Fibroblast of villous mesenchyme (primary cell): ENCODE measurements at regions not wholly inside any gene's neighbourhood (a gene's known extent, or its start where the extent isn't known, plus 50 kb on each side); places are given as distances from the start of the nearest gene placed in this dataset.

Source experiments
- DNase-seq: peaks from one replicate; pipeline ENCODE4 v3.0.0-alpha.2; 2010; ENCODE audit warnings: low read depth
- H3K4me3 ChIP-seq: 2 replicates; pipeline ENCODE4 v1.5.1; 2011; ENCODE audit warnings: low read depth, mild to moderate bottlenecking, low read length
- TF ChIP-seq, protein P1 (sequence below): IDR thresholded peaks from 2 replicates; pipeline ENCODE4 v1.5.1; 2012; ENCODE audit warnings: low read depth, mild to moderate bottlenecking, low read length; ENCODE audit not compliant: insufficient read depth

DNA sequence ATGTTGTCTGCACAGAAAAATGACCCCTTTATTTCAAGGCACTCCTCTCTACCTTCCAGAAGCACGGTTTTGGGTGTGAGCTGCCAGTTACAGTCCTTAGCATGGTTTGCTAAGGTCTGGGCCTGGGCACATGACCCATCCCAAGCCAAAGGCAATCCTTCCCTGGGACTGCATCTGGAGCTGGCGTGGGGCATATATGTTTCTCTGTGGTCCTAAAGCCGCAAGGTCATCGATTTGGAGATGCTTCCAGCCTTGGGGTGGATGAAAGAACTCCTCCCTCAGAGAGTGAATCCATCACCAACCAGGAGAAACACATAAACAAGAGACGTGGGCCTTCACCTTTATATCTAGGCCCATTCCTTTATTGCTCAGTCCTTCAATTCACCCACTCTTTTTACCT, 50.1 kb upstream of the IGFBP3 start:
- TF ChIP-seq, protein P1, sequence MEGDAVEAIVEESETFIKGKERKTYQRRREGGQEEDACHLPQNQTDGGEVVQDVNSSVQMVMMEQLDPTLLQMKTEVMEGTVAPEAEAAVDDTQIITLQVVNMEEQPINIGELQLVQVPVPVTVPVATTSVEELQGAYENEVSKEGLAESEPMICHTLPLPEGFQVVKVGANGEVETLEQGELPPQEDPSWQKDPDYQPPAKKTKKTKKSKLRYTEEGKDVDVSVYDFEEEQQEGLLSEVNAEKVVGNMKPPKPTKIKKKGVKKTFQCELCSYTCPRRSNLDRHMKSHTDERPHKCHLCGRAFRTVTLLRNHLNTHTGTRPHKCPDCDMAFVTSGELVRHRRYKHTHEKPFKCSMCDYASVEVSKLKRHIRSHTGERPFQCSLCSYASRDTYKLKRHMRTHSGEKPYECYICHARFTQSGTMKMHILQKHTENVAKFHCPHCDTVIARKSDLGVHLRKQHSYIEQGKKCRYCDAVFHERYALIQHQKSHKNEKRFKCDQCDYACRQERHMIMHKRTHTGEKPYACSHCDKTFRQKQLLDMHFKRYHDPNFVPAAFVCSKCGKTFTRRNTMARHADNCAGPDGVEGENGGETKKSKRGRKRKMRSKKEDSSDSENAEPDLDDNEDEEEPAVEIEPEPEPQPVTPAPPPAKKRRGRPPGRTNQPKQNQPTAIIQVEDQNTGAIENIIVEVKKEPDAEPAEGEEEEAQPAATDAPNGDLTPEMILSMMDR, result no peak

More for the DNA sequence above, 50.1 kb upstream of the IGFBP3 start:
- H3K4me3 ChIP-seq, result no peak overlapping the region
- DNase-seq, result no peak
